ENCODE measurements at regions not wholly inside any gene's neighbourhood (a gene's known extent, or its start where the extent isn't known, plus 50 kb on each side); places are given as distances from the start of the nearest gene placed in this dataset.

- no peak for DNase-seq (ENCODE audit: low read depth in 2 of 2)
Measured at GRCh38 chr2:156088587-156088986, 243.9 kb downstream of the NR4A2 start.

DNA sequence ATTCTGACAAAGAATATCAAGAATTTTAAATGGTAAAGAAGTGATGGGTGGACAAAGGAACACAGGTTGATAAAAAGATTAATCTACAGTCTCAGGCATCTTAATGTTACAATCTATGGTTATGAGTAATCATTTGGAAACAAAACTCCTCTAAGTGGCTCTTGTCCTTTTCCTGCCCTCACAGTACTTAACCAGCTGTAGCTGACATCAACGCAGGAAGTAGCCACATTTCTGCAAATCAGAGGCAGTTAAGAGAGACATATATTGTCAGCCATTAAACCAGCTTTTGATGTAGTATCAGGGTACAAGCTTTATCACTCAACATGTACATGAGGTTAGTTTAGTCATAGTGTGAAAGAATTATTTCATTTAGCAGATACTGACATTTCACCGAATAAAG lies 244.6 kb downstream of the NR4A2 start:
- no peak for DNase-seq (ENCODE audit: low read depth in 2 of 2)

- no peak for DNase-seq (ENCODE audit: low read depth in 2 of 2)
Measured at GRCh38 chr2:156083763-156084493, 248.6 kb downstream of the NR4A2 start.

GRCh38 chr2:156079845-156080244 lies 252.7 kb downstream of the NR4A2 start:
- no peak for DNase-seq (ENCODE audit: low read depth in 2 of 2)

- no peak for DNase-seq (ENCODE audit: low read depth in 2 of 2)
Measured at GRCh38 chr2:156077041-156077742, 255.3 kb downstream of the NR4A2 start.

DNA sequence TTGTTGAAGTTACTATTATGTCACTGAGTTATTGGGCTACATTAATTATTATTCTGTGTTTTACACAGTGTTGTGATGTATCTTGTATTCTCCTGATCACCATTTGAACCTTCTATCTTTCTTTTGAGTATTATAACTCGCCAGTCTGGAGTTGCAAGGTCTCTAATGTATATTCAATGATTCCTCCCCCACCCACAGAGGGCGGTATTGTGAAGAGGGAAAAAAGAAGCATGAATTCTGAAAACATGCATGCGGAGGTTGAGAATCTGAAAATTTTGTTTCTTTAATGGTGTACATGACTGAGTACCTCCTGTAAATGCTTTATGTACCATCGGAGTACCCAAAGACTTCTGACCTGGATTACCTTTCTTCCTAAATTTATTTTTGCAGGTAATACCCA lies 266.6 kb downstream of the NR4A2 start:
- peak in 1 of 2 donors; percentile 3 for DNase-seq (ENCODE audit: low read depth in 2 of 2)

- no peak for DNase-seq (ENCODE audit: low read depth in 2 of 2)
Measured at GRCh38 chr2:156064540-156064939, 268.0 kb downstream of the NR4A2 start.

GRCh38 chr2:156057647-156058046 lies 274.9 kb downstream of the NR4A2 start:
- DNase-seq (ENCODE audit: low read depth in 2 of 2) = no peak

- DNase-seq (ENCODE audit: low read depth in 2 of 2) = no peak
Measured at GRCh38 chr2:156054983-156055382, 277.5 kb downstream of the NR4A2 start.

GRCh38 chr2:156046900-156047299 lies 285.6 kb downstream of the NR4A2 start:
- DNase-seq (ENCODE audit: low read depth in 2 of 2) = no peak

- no peak for DNase-seq (ENCODE audit: low read depth in 2 of 2)
Measured at GRCh38 chr2:156042895-156043294, 289.6 kb downstream of the NR4A2 start.

DNA sequence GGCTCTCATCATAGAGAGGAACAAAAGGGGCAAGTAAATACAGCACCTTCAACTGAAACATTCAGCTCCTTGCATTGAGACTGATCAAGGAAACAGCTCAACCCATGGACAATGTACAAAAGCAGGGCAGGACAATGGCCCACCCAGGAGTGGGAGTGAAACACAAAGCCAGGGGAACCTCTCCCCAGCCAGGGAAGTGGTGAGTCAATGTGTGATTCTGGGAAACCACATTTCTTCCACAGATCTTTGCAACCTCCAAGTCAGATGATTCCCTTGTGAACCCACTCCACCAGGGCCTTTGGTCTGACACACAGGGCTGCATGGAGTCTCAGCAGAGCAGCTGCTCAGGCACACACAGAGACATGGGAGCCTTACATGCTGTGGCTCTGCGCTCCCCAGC lies 294.5 kb downstream of the NR4A2 start:
- DNase-seq (ENCODE audit: low read depth in 2 of 2) = no peak

DNA sequence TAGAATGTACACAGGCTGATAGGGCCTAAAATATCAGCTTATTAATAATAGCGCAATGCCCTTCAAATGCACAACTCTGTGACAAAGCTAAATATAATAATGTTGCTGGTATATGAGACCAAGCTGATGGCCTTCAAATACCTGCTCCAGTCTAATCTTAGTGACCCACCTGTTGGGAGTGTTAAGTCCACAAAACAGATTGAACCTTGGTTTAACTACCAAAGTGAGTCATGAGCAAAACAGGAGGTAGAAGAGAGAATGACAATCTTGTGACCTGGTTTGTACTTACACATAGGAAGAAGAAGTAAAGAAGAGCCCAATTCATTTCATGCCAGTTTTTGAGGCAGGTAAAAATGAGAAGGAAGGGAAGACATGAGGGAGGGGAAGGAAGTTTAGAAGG lies 295.0 kb downstream of the NR4A2 start:
- no peak for DNase-seq (ENCODE audit: low read depth in 2 of 2)

DNA sequence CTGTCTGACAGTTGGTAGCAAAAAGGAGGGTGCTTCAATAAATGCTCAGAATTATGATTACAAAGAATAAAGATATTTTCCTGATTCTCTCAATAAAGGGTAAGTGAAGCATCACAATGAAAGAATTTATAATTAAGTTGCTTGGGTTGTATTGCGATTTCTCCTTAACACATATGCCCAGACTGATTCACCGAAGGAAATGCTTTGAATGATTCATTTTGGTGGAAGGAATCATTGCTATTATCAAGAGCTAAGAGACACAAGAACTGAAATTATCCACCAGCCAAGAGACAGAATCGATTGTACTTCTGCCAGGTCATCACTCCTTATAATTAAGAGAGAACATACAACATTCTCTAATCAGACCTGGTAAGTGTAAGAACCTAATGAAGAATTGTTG lies 301.4 kb downstream of the NR4A2 start:
- DNase-seq (ENCODE audit: low read depth in 2 of 2) = no peak

GRCh38 chr2:156023229-156023869 lies 309.2 kb downstream of the NR4A2 start:
- no peak for DNase-seq (ENCODE audit: low read depth in 2 of 2)

GRCh38 chr2:156021146-156022040 lies 311.1 kb downstream of the NR4A2 start:
- no peak for DNase-seq (ENCODE audit: low read depth in 2 of 2)

GRCh38 chr2:156019341-156019740 lies 313.2 kb downstream of the NR4A2 start:
- no peak for DNase-seq (ENCODE audit: low read depth in 2 of 2)

DNA sequence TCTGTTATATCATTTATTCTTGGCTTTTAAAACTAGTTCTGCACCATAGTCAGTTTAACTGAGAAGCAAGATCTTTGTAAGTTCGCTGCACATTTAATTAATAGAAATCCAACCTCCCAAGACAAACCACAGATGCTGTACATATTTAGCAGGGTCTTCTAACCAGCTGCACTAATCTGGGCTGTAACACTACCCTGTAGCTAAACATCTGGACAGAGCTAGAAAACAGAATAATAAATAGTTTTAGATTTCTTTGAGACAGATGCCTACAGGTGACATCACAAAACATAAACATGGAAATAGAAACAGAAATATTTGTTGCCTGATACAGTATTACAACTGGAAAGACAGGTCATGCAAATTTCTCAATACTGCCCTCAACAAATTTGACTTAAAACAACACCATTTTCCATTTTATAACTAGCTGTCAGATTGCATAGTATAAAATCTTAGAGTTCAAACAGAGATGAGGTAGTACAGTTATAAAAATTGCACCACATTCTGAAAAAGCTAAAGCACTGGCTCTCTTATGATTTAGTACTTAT lies 315.1 kb downstream of the NR4A2 start:
- no peak for DNase-seq (ENCODE audit: low read depth in 2 of 2)

DNA sequence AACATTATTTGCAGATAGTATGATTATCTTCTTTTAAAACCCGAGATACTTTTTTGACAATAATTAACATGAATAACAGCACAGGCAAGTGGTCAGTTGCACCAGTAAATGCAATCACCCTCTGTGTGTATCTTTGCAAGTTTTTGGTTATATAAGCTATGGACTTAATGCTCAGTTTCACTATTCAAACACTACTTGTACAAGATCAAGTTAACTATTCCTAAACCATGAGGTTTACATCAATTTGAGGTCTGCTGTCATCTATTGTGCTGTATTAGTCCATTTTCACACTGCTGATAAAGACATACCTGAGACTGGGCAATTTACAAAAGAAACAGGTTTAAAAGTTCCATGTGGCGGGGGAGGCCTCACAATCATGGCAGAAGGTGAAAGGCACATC lies 323.2 kb downstream of the NR4A2 start:
- DNase-seq (ENCODE audit: low read depth in 2 of 2) = no peak

DNA sequence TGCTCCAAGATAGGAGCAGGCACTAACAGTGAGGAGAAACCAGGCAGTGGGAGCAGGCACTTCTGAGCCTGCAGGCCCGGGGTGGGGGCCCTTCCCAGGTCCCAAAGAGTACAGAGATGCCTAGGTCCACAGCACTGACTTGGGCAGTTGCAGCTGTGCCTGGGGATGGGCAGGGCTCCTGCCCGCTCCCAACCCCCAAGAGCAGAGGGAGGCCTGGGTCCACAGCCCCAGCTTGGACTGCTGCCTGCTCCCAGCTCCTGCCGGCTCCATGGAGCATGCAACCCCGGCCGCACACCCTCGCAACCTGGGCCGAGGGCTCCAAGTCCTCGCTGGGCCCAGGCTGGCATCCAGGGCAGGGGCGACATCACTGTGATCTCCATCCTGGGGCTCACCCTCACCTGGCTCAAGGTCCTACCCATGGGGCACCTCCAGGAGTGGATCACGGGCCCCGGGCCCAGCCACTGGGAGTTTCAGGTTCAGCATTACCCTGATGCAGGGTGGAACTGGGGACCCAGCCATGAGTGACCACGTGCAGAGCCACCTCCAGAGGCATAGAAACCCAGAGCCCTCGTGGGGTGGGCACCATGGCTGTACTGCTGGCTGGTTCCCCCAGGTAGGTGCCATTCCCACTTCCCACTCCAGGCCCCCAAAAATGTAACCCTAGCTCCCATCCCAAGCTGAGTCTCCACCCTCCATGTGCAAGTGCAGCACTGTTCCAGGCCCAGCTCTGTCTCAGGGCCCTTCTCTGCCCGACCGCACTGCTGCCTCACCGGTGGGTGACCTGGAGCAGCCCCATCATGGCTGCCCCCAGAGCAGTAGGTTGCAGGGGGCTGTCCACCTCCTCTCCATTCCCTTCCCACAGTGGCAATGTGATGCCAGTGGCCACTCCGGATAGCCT lies 325.6 kb downstream of the NR4A2 start:
- DNase-seq (ENCODE audit: low read depth in 2 of 2) = no peak

All from stimulated activated CD4-positive, alpha-beta T cell treated with anti-CD3 and anti-CD28 coated beads, Interleukin-15, amount 100 ng/mL, for 48 hours (primary cell).